Non-pigmented ciliary epithelial cell (primary cell): ENCODE measurements at regions not wholly inside any gene's neighbourhood (a gene's known extent, or its start where the extent isn't known, plus 50 kb on each side); places are given as distances from the start of the nearest gene placed in this dataset.
"Not testable (repeated sequence)": the region's sequence is repeated elsewhere in the genome, so short reads cannot be mapped to it uniquely, and the experiment has no call there.

Source experiments
- DNase-seq: peaks from one replicate; pipeline ENCODE4 v3.0.0-alpha.2; 2010; ENCODE audit warnings: low read depth

DNA sequence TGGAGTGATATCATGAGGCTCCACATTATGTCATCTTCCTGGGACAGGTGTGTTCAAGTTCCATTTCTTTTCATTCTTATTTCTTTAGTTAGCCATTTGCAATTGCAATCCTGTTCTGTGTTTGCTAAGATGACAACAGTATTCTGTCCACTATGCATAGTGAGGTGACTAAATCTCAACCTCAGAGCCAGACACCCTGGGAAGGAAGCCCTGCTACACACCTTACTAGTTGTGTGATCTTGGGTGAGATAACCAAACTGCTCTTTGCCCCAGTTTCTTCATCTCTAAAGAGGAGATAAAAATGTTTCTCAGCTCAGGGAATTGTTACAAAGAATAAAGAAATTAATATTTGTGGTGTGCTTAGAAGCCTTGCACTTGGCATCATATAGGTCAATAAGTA is 215.1 kb upstream of the RPS23 start:
- DNase-seq, result no peak

- no peak for DNase-seq
Measured at GRCh38 chr5:82491397-82491796, 213.2 kb upstream of the RPS23 start.

- no peak for DNase-seq
Measured at GRCh38 chr5:82489683-82490082, 211.5 kb upstream of the RPS23 start.

- no peak for DNase-seq
Measured at GRCh38 chr5:82487131-82487530, 209.0 kb upstream of the RPS23 start.

DNA sequence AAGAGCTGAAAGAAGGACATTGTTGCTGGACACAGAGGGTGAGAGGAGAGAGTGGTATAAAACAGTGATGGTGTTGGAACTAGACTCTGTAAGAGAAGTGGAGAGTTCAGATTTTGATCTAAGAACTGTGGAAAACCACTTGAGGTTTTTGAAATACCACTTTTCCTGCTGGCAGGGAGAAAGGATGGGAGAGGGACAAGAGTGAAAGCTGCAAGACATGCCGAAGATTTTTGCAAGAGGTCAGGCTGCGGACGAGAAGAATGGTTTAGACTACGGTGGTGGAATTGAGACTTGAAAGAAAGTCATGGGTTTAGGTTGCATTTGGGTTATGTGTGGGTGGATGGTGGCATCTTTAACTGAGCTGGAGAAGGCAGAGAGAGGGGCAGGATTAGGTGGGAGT is 202.2 kb upstream of the RPS23 start:
- no peak for DNase-seq

- no peak for DNase-seq
Measured at GRCh38 chr5:82476155-82476554, 198.0 kb upstream of the RPS23 start.

GRCh38 chr5:82473262-82473661 is 195.1 kb upstream of the RPS23 start:
- DNase-seq, result no peak

GRCh38 chr5:82470185-82470994 is 192.2 kb upstream of the RPS23 start:
- DNase-seq, result no peak

GRCh38 chr5:82466986-82467561 is 188.9 kb upstream of the RPS23 start:
- DNase-seq, result no peak

GRCh38 chr5:82465235-82465634 is 187.1 kb upstream of the RPS23 start:
- DNase-seq, result no peak

DNA sequence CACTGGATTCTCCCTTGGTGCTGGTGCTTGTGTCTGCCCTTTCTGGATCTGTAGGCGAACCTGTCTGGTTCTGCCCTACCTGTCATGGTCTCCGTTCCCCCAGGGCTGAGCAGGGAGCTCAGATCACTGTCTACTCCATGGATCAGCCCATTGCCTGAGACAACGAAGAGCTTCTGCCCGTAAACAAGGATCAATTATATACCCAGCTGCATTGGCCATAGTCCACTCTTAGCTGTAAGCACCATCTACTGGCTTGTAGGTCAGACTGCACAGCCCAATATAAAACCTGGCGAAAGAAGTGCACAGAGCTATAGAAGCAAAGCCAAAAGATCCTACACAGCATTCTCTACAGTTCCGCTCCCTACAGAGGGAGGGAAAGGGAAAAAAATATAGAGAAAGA is 181.5 kb upstream of the RPS23 start:
- no peak for DNase-seq

DNA sequence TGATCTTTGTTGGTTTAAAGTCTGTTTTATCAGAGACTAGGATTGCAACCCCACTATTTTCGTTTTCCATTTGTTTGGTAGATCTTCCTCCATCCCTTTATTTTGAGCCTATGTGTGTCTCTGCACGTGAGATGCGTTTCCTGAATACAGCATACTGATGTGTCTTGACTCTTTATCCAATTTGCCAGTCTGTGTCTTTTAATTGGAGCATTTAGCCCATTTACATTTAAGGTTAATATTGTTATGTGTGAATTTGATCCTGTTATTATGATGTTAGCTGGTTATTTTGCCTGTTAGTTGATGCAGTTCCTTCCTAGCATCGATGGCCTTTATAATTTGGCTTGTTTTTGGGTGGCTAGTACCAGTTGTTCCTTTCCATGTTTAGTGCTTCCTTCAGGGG is 177.2 kb upstream of the RPS23 start:
- DNase-seq, result not testable (repeated sequence)

DNA sequence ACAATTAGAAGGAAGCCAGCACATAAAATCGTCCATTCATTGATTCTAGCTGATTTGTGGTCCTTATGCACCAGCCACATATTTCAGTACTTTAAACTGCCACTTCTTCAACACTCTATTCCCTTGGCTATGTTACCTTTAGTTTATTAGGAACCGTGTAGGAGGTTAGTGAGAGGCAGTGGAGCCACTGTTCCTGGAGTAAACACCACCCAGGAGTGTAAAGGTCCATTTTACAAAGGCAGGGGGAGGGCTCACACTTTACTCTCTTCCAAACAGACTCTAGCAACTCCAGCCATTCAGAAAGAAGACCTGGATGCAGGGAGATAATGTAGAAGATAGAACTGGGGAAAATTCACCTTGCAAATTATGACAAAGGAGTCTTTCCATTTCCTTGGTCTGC is 170.2 kb upstream of the RPS23 start:
- DNase-seq, result no peak

GRCh38 chr5:82447913-82448312 is 169.8 kb upstream of the RPS23 start:
- no peak for DNase-seq

DNA sequence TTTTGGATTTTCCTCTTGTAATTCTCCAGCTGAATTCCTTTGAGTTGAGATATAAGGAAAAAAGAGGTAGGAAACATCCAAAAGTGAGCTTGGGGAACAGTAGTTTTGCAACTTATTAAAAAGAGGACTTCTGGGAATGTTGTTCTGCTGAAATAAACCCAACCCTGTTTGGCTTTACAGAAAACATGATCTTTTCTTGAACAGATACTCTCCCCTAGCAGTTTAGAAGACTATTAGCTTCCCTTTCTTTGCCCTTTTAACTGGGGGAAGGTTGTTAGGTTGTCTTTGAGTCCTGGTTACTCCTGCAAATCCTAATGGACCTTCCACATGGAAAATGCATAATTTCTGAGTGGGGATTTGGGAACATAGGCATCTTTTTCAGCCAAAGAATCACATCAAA is 168.7 kb upstream of the RPS23 start:
- DNase-seq, result no peak

DNA sequence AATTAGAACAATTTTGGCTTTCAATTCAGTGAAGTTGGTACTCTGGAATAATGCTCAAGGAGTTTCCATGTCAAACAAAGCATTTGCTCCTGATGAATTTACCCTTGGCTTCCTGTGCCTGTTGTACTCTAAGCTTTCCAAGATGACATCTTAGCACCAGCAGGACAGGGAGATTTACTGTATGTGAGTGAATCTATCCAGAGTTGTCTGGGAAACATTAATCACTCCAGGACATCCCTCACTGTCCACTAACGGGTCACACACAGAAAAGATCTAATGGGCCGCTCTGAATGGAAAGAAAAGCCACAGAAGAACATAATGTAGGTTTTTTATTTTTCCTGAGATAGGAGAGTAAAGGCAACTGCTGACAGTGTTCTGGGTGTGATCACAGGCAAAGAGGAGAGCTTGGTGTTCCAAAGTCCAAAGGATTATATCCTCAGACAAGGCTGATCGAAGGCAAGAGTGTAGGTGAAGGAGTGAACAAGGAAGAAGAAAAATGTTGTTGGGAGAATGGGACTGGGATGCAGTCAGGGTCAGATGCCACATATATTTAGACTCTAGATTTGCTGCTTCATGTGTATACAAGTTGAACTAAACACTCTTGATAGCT is 167.7 kb upstream of the RPS23 start:
- no peak for DNase-seq

GRCh38 chr5:82439750-82440445 is 161.7 kb upstream of the RPS23 start:
- DNase-seq, result no peak

DNA sequence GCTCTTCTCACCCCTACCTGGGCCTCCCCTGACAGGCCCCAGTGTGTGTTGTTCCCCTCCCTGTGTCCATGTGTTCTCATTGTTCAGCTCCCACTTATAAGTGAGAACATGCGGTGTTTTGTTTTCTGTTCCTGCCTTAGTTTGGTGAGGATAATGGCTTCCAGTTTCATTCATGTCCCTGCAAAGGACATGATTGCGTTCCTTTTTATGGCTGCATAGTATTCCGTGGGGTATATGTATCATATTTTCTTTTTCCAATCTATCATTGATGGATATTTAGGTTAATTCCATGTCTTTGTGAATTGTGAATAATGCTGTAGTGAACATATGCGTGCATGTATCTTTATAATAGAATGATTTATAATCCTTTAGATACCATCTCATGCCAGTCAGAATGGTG is 159.4 kb upstream of the RPS23 start:
- not testable (repeated sequence) for DNase-seq

DNA sequence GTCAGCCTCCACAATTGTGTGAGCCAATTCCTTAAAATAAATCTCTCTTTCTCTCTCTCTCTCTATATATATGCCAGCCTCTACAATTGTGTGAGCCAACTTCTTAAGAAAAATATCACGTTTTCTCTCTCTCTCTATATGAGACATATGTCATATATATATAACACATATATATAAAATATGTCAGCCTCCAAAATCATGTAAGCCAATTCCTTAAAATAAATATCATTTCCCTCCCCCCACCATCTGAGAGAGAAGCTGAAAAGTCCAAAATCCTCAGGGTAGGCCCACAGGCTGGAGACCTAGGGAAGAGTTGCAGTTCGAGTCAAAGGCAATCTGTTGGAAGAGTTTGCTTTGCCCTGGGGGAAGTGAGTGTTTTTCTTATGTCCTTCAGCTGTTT is 158.1 kb upstream of the RPS23 start:
- no peak for DNase-seq

GRCh38 chr5:82434696-82435660 is 156.8 kb upstream of the RPS23 start:
- DNase-seq, result not testable (repeated sequence)

DNA sequence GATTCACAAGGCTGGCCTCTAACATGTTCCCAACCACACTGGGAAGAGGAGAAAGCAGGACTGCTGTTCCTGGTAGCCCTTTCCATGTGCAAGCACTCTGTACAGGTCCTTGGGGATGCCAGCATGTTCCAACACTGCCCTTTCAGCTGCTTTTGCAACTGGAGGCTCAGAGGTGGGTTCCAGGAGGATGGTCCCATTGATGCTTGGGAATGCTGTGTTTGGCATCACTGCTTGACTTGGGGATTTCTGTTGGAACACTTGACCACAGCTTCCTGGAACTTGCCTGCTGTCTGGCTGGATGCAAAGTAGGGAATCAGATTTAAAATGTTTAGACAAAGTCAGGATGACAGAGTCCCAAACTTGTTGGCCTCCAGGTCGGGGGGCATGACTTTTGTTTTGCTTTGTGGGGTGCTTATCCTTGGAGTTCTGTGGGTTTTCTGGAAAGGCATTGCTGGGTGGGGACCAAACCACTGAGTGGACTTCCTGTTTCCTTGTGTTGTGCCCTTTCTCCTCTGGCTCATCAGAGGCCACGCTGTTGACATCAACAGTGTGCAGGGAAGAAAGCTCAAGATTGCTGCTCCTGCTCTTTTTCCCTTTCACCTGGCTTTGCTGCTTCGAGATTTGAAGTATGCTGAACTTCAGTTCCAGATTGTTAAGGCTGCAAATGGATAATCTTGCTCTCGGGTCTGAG is 148.5 kb upstream of the RPS23 start:
- no peak for DNase-seq
